SKM-1 treated with dmso at 0.1 percent for 144 hours (cell line): ENCODE measurements at regions not wholly inside any gene's neighbourhood (a gene's known extent, or its start where the extent isn't known, plus 50 kb on each side); places are given as distances from the start of the nearest gene placed in this dataset.
"Not testable (repeated sequence)": the region's sequence is repeated elsewhere in the genome, so short reads cannot be mapped to it uniquely, and the experiment has no call there.

Source experiments
- DNase-seq: peaks from one replicate; lab custom pipeline; 2025; ENCODE audit not compliant: unreplicated experiment; lab: John Stamatoyannopoulos, UW

GRCh38 chr3:4069796-4070195, 233.4 kb upstream of the SETMAR start:
- DNase-seq = no peak

GRCh38 chr3:4071481-4072184, 231.5 kb upstream of the SETMAR start:
- DNase-seq = no peak

GRCh38 chr3:4077278-4077677, 225.9 kb upstream of the SETMAR start:
- DNase-seq = not testable (repeated sequence)

- no peak for DNase-seq
Observed at GRCh38 chr3:4077950-4078349, 225.2 kb upstream of the SETMAR start.

- DNase-seq = no peak
Observed at GRCh38 chr3:4078903-4079302, 224.3 kb upstream of the SETMAR start.

- no peak for DNase-seq
Observed at GRCh38 chr3:4079339-4080195, 223.6 kb upstream of the SETMAR start.

- no peak for DNase-seq
Observed at GRCh38 chr3:4083225-4084015, 219.7 kb upstream of the SETMAR start.

- DNase-seq = no peak
Observed at GRCh38 chr3:4084271-4084670, 218.9 kb upstream of the SETMAR start.

- DNase-seq = not testable (repeated sequence)
Observed at GRCh38 chr3:4086662-4087061, 216.5 kb upstream of the SETMAR start.

GRCh38 chr3:4091786-4092185, 211.4 kb upstream of the SETMAR start:
- DNase-seq = no peak

- DNase-seq = no peak
Observed at GRCh38 chr3:4097801-4098200, 205.4 kb upstream of the SETMAR start.

GRCh38 chr3:4099607-4100006, 203.6 kb upstream of the SETMAR start:
- no peak for DNase-seq

- DNase-seq = no peak
Observed at GRCh38 chr3:4107430-4107829, 195.7 kb upstream of the SETMAR start.

GRCh38 chr3:4113811-4114522, 189.2 kb upstream of the SETMAR start:
- DNase-seq = no peak

GRCh38 chr3:4119119-4119518, 184.1 kb upstream of the SETMAR start:
- no peak for DNase-seq

- DNase-seq = no peak
Observed at GRCh38 chr3:4125576-4125975, 177.6 kb upstream of the SETMAR start.

GRCh38 chr3:4138150-4138785, 164.9 kb upstream of the SETMAR start:
- no peak for DNase-seq

GRCh38 chr3:4138786-4139431, 164.3 kb upstream of the SETMAR start:
- DNase-seq = no peak

GRCh38 chr3:4139462-4140140, 163.6 kb upstream of the SETMAR start:
- DNase-seq = no peak
